ENCODE measurements at regions not wholly inside any gene's neighbourhood (a gene's known extent, or its start where the extent isn't known, plus 50 kb on each side); places are given as distances from the start of the nearest gene placed in this dataset.

DNA sequence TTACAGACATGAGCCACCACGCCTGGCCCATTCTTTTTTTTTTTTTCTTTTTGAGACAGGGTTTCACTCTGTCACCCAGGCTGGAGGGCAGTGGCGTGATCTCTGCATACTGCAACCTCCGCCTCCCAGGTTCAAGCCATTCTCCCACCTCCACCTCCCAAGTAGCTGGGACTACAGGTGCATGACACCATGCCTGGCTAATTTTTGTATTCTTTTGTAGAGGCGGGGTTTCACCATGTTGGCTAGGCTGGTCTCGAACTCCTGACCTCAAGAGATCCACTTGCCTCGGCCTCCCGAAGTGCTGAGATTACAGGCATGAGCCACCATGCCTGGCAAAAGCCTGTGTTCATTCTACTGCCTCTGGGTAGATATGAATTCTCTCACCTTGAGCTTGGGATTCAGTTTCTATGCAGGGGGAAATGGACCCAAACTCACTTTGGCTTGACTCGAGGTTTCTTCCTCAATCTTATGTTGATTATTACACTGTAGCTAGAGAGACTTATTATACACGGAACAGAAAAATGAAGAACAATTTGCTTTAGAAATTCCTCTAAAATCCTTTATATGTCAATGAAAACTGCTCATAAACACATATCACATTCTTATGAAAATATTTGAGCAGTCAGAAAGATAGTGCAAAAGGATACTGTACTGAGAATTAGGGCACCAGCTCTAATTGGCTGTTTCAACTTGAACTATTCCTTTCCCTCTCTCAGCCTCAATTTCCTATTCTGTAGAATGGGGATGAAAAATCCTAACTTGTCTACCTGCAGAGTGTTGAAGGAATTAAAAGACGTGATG, 252.3 kb downstream of the MYCN start:
- Histone ChIP-seq H3K36me3 (peaks cover 14% of the 10 kb centered on the region), H3K9me3 (peaks cover 51% of the 10 kb centered on the region), H3K4me3 (ENCODE audit: low read depth, low read length) (no peak overlapping the region), H3K4me1 (peaks cover 56% of the 10 kb centered on the region), H3K27me3 (no peaks in the 10 kb centered on the region)
- DNase-seq = peak; percentile 95
- TF ChIP-seq, protein P1, sequence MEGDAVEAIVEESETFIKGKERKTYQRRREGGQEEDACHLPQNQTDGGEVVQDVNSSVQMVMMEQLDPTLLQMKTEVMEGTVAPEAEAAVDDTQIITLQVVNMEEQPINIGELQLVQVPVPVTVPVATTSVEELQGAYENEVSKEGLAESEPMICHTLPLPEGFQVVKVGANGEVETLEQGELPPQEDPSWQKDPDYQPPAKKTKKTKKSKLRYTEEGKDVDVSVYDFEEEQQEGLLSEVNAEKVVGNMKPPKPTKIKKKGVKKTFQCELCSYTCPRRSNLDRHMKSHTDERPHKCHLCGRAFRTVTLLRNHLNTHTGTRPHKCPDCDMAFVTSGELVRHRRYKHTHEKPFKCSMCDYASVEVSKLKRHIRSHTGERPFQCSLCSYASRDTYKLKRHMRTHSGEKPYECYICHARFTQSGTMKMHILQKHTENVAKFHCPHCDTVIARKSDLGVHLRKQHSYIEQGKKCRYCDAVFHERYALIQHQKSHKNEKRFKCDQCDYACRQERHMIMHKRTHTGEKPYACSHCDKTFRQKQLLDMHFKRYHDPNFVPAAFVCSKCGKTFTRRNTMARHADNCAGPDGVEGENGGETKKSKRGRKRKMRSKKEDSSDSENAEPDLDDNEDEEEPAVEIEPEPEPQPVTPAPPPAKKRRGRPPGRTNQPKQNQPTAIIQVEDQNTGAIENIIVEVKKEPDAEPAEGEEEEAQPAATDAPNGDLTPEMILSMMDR (IDR thresholded peaks at IDR 0.05; ENCODE audit: low read depth, low read length) = no peak

DNA sequence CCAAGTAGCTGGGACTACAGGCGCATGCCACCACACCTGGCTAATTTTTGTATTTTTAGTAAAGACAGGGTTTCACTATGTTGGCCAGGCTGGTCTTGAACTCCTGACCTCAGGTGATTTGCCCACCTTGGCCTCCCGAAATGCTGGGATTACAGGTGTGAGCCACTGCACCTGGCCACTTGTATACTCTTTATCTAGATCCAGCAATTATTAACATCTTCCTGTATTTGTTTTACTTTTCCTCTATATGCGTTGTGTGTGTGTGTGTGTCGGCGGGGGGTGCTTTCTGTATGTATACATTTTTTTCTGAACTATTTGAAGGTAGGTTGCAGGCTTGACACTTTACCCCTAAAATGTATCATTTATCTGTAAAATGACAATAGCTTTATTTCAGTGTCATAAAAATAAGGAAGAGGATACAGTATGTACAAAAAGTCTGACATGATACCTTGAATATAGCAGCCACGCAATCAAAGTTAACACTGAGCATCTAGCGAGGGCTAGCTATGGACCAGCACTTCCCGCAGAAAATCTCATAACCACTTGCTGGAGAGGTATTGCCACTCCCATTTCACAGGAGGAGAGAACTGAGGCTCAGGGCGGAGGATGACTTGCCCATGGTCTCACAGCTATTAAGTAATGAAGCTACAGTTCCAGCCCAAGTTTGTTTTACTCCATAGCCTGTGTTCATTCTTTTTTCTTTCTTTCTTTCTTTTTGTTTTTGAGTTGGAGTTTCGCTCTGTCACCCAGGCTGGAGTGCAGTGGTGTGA, 251.3 kb downstream of the MYCN start:
- TF ChIP-seq, protein P1 (IDR thresholded peaks at IDR 0.05; ENCODE audit: low read depth, low read length) = no peak
- peaks cover 48% of the 10 kb centered on the region for H3K9me3 ChIP-seq
- H3K4me1 ChIP-seq = peaks cover 56% of the 10 kb centered on the region
- peak; percentile 95 for DNase-seq
- H3K4me3 ChIP-seq (ENCODE audit: low read depth, low read length) = no peak overlapping the region
- peaks cover 9% of the 10 kb centered on the region for H3K36me3 ChIP-seq
- no peaks in the 10 kb centered on the region for H3K27me3 ChIP-seq

DNA sequence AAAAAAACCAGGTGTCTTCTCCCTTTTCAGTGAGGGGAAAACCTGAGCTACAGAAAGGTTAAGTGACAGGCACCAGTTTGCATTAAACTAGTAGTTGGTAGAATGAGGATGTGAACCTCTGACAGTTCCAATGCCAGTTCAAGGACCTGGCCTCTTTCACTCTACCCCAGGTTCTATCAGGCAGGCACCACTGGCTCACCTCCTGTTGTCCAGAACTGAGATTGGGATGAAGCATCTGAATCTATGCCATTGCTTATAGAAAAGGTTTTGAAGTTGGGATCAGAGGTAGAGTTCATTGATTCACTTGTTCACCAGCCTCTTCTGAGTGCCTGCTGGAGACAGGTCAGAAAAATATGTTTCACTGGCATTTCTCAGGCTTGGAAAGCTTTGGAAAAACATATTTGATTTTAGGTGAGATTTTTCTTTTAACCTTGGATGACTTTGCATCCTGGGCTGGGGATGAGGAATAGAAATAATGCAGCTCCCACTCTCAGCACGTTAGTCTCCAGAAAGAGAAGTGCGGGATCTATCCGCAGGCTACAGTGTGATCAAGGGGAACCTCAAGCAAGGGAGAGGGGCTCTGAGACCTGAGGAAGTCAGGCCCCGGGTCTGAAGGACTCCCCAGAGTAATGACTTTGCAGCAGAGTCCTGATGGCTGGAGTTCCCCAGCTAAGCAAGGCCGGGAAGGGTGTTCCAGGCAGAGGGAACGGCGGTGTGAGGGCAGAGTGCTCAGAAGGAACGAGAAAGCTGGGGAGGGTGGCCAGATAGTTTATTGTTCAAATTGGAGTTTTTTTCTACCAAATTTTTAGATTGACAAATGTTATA, 250.3 kb downstream of the MYCN start:
- DNase-seq = peak; percentile 98
- peaks cover 4% of the 10 kb centered on the region for H3K36me3 ChIP-seq
- peaks cover 39% of the 10 kb centered on the region for H3K9me3 ChIP-seq
- H3K4me1 ChIP-seq = peaks cover 58% of the 10 kb centered on the region
- H3K27me3 ChIP-seq = no peaks in the 10 kb centered on the region
- H3K4me3 ChIP-seq (ENCODE audit: low read depth, low read length) = no peak overlapping the region
- TF ChIP-seq, protein P1 (IDR thresholded peaks at IDR 0.05; ENCODE audit: low read depth, low read length) = no peak

DNA sequence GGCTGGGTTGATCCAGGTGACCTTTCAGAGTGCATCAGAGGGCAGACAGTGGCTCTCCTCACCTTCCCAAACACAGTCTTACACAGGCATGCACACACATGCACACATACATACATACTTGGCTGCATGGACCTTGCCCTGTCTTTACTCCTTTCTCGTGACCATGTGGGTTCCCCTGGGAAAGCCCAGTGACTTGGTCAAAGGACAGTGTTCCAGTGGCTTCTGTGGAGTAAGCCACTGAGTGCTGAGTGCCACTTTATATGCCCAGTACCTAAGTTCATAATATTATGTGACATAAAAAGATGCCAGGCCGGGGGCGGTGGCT, 249.4 kb downstream of the MYCN start:
- peaks cover 35% of the 10 kb centered on the region for H3K9me3 ChIP-seq
- TF ChIP-seq, protein P1 (IDR thresholded peaks at IDR 0.05; ENCODE audit: low read depth, low read length) = no peak
- DNase-seq = peak; percentile 99

DNA sequence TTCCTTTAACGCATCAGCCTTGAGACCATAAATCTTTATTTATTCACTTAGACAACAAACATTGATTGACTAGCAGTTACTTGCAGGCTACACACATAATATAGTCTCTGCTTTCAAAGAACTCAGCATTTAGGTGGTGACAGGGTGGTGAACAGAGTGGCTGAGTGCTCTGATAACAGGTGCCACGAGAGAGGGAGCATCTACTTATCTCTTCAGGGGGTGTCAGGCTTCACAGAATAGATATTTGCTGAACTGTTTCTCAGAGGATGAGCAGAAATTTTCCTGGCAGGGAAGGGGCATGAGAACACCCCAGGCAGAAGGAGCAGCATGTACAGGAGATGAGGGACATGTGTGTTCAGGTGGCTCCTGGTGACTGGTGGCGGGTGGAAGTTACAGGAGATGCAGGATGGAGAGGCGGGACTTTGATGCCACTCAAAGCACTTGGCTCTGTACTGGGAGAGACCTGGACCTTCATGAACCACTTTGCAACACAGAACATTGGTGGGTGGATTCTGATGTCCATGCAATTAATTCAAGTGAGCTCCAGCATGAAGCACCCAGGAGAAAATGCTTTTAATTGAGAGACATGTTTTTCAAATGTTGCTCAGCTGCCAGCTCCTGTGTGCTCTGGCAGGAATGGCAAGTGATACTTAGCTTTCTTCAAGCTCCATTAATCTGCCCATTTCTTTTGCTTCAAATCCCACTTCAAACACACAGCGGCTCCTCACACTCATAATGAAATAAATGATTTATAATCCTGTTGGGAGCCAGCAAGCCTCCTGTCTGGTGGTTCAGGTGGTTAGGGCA, 248.9 kb downstream of the MYCN start:
- DNase-seq = peak; percentile 100
- Histone ChIP-seq H3K27me3 (no peaks in the 10 kb centered on the region), H3K36me3 (no peaks in the 10 kb centered on the region)

More for the DNA sequence above, 249.4 kb downstream of the MYCN start:
- no peaks in the 10 kb centered on the region for H3K36me3 ChIP-seq
- no peak overlapping the region for H3K4me3 ChIP-seq (ENCODE audit: low read depth, low read length)
- peaks cover 62% of the 10 kb centered on the region for H3K4me1 ChIP-seq
- no peaks in the 10 kb centered on the region for H3K27me3 ChIP-seq

More for the DNA sequence above, 248.9 kb downstream of the MYCN start:
- H3K9me3 ChIP-seq = peaks cover 30% of the 10 kb centered on the region
- H3K4me3 ChIP-seq (ENCODE audit: low read depth, low read length) = no peak overlapping the region
- peaks cover 62% of the 10 kb centered on the region for H3K4me1 ChIP-seq
- TF ChIP-seq, protein P1 (IDR thresholded peaks at IDR 0.05; ENCODE audit: low read depth, low read length) = no peak
